HG02852 (cell line): ENCODE measurements at regions not wholly inside any gene's neighbourhood (a gene's known extent, or its start where the extent isn't known, plus 50 kb on each side); places are given as distances from the start of the nearest gene placed in this dataset.

Source experiments
- ATAC-seq: cut with Tn5 transposase; IDR thresholded peaks from one replicate; pipeline ENCODE4 v1.9.1; 2021; ENCODE audit warnings: mild to moderate bottlenecking, moderate library complexity; ENCODE audit not compliant: unreplicated experiment

DNA sequence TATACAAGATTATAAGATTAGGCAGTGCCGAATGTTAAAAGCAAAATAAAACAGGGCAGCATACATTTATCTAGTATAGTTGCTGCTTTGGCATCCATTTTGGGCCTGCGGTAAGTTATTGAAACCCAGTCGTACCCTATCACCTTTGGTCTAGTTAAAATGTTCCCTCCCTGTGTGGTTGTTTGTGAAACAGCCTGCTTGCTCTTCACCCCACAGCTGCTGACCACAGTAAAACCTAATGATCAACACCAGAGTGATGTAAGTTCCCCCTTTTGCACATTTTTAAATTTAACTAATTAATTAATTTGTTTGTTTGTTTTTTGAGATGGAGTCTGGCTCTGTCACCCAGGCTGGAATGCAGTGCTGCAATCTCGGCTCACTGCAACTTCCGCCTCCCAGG is 50.3 kb upstream of the TXNDC5 start:
- peak; percentile 37 for ATAC-seq
